Stomach (tissue), 4 donors: ENCODE measurements at regions not wholly inside any gene's neighbourhood (a gene's known extent, or its start where the extent isn't known, plus 50 kb on each side); places are given as distances from the start of the nearest gene placed in this dataset.
"Not testable (repeated sequence)": the region's sequence is repeated elsewhere in the genome, so short reads cannot be mapped to it uniquely, and the experiment has no call there.

ENCODE experiments used
- EP300 ChIP-seq: sonication (generic); formaldehyde crosslinking; IDR thresholded peaks from one replicate; pipeline ENCODE4 v1.6.1; 2017; ENCODE audit warnings: antibody characterized with exemption
- POLR2A ChIP-seq, 4 donors: fragments of 450-650 bp; IDR thresholded peaks; one replicate each; pipeline ENCODE4 v1.6.1; 2016; ENCODE audit warnings: antibody characterized with exemption in 4 of 4, control low read depth in 2 of 4, mild to moderate bottlenecking in 1 of 4, moderate library complexity in 1 of 4
- TF ChIP-seq, protein P1 (sequence below), 7 experiments: fragments of 450-650 bp in 4 of 7; fragments of 200-600 bp in 3 of 7; sonication (generic) in 3 of 7; IDR thresholded peaks; one replicate each; pipeline ENCODE4 v1.5.1; 2016 to 2019; ENCODE audit warnings: antibody characterized with exemption in 7 of 7, control low read depth in 2 of 7, mild to moderate bottlenecking in 1 of 7

DNA sequence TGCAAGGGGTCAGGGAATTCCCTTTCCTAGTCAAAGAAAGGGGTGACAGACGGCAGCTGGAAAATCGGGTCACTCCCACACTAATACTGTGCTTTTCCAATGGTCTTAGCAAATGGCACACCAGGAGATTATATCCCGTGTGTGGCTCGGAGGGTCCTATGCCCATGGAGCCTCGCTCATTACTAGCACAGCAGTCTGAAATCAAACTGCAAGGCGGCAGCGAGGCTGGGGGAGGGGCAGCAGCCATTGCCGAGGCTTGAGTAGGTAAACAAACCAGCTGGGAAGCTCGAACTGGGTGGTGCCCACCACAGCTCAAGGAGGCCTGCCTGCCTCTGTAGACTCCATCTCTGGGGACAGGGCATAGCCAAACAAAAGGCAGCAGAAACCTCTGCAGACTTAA lies 295.9 kb downstream of the PDCD6IP start:
- TF ChIP-seq, protein P1, sequence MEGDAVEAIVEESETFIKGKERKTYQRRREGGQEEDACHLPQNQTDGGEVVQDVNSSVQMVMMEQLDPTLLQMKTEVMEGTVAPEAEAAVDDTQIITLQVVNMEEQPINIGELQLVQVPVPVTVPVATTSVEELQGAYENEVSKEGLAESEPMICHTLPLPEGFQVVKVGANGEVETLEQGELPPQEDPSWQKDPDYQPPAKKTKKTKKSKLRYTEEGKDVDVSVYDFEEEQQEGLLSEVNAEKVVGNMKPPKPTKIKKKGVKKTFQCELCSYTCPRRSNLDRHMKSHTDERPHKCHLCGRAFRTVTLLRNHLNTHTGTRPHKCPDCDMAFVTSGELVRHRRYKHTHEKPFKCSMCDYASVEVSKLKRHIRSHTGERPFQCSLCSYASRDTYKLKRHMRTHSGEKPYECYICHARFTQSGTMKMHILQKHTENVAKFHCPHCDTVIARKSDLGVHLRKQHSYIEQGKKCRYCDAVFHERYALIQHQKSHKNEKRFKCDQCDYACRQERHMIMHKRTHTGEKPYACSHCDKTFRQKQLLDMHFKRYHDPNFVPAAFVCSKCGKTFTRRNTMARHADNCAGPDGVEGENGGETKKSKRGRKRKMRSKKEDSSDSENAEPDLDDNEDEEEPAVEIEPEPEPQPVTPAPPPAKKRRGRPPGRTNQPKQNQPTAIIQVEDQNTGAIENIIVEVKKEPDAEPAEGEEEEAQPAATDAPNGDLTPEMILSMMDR (IDR thresholded peaks at IDR 0.05): not testable (repeated sequence)
- not testable (repeated sequence) for TF ChIP-seq EP300; POLR2A (IDR thresholded peaks at IDR 0.05)
